WTC11 (cell line): ENCODE measurements at regions not wholly inside any gene's neighbourhood (a gene's known extent, or its start where the extent isn't known, plus 50 kb on each side); places are given as distances from the start of the nearest gene placed in this dataset.

Experiments
- ATAC-seq: fragments of 200-7000 bp; cut with Tn5 transposase; 2 replicates; pipeline ENCODE4 v1.10.0; 2021; ENCODE audit warnings: mild to moderate bottlenecking, moderate library complexity
- CTCF ChIA-PET: fragments of 300-600 bp; sonication (Branson Sonifier 250); formaldehyde crosslinking; loops from one replicate; lab custom pipeline; 2021; ENCODE audit warnings: antibody characterized with exemption; lab: Charles Lee
- POLR2A ChIA-PET: fragments of 350-600 bp; sonication (Branson Sonifier 250); formaldehyde crosslinking; loops from one replicate; lab custom pipeline; 2021; ENCODE audit warnings: antibody characterized with exemption; lab: Charles Lee
- DNase-seq: peaks from one replicate; pipeline ENCODE4 v3.0.0; 2021; ENCODE audit warnings: low spot score
- H3K27ac Mint-ChIP-seq: 2 replicates; pipeline ENCODE4 v1.8.0; 2021; ENCODE audit warnings: mixed read lengths
- H3K27me3 Mint-ChIP-seq: 2 replicates; pipeline ENCODE4 v1.8.0; 2021; ENCODE audit warnings: low read depth, mild to moderate bottlenecking, moderate library complexity, mixed read lengths
- H3K36me3 Mint-ChIP-seq: 2 replicates; pipeline ENCODE4 v1.8.0; 2021; ENCODE audit warnings: mixed read lengths
- H3K4me1 Mint-ChIP-seq: 2 replicates; pipeline ENCODE4 v1.8.0; 2022; ENCODE audit warnings: mixed read lengths
- H3K4me3 Mint-ChIP-seq: 2 replicates; pipeline ENCODE4 v1.8.0; 2021; ENCODE audit warnings: mild to moderate bottlenecking, moderate library complexity, mixed read lengths
- H3K9me3 Mint-ChIP-seq: 2 replicates; pipeline ENCODE4 v1.8.0; 2021; ENCODE audit warnings: mixed read lengths
- ATF1 ChIP-seq: sonication (generic); formaldehyde crosslinking; IDR thresholded peaks from 2 replicates; pipeline ENCODE4 v1.8.1; 2023; ENCODE audit warnings: mild to moderate bottlenecking, moderate library complexity, missing genetic modification reagents
- CBFB ChIP-seq: sonication (generic); formaldehyde crosslinking; IDR thresholded peaks from 2 replicates; pipeline ENCODE4 v1.8.1; 2022; ENCODE audit warnings: mild to moderate bottlenecking, low read depth, missing genetic modification reagents
- JUN ChIP-seq: sonication (generic); formaldehyde crosslinking; IDR thresholded peaks from 2 replicates; pipeline ENCODE4 v1.8.0; 2023; ENCODE audit warnings: mild to moderate bottlenecking, missing genetic modification reagents
- KAT7 ChIP-seq: sonication (generic); formaldehyde crosslinking; IDR thresholded peaks from 2 replicates; pipeline ENCODE4 v1.8.1; 2023; ENCODE audit warnings: missing genetic modification reagents, mild to moderate bottlenecking, borderline replicate concordance
- NFE2L1 ChIP-seq: sonication (generic); formaldehyde crosslinking; IDR thresholded peaks from 2 replicates; pipeline ENCODE4 v1.8.1; 2023; ENCODE audit warnings: missing genetic modification reagents
- NR2C2 ChIP-seq: sonication (generic); formaldehyde crosslinking; IDR thresholded peaks from 2 replicates; pipeline ENCODE4 v1.8.0; 2022; ENCODE audit warnings: mild to moderate bottlenecking, missing genetic modification reagents
- NR3C1 ChIP-seq: sonication (generic); formaldehyde crosslinking; conservative IDR thresholded peaks from 2 replicates; pipeline ENCODE4 v1.8.1; 2023; ENCODE audit warnings: low read depth, mild to moderate bottlenecking, missing genetic modification reagents
- OVOL2 ChIP-seq: fragments of 250-450 bp; sonication (Bioruptor Pico); IDR thresholded peaks from 2 replicates; pipeline ENCODE4 v1.9.0; 2021; ENCODE audit warnings: mild to moderate bottlenecking, borderline replicate concordance
- RELA ChIP-seq: sonication (generic); formaldehyde crosslinking; IDR thresholded peaks from 2 replicates; pipeline ENCODE4 v1.8.1; 2022; ENCODE audit warnings: missing genetic modification reagents, mild to moderate bottlenecking, borderline replicate concordance
- SOX15 ChIP-seq: fragments of 250-450 bp; sonication (Bioruptor Pico); IDR thresholded peaks from 2 replicates; pipeline ENCODE4 v1.9.0; 2021; ENCODE audit warnings: mild to moderate bottlenecking
- TEAD1 ChIP-seq: sonication (generic); formaldehyde crosslinking; IDR thresholded peaks from 2 replicates; pipeline ENCODE4 v1.8.0; 2022; ENCODE audit warnings: mild to moderate bottlenecking, missing genetic modification reagents
- ZNF138 ChIP-seq: sonication (generic); formaldehyde crosslinking; conservative IDR thresholded peaks from 2 replicates; pipeline ENCODE4 v1.8.1; 2022; ENCODE audit warnings: mild to moderate bottlenecking, moderate library complexity, missing genetic modification reagents
- ZNF232 ChIP-seq: sonication (generic); formaldehyde crosslinking; IDR thresholded peaks from 2 replicates; pipeline ENCODE4 v1.8.0; 2022; ENCODE audit warnings: mild to moderate bottlenecking, missing genetic modification reagents
- ZNF416 ChIP-seq: fragments of 250-450 bp; sonication (Bioruptor Pico); IDR thresholded peaks from 2 replicates; pipeline ENCODE4 v1.9.0; 2021; ENCODE audit warnings: mild to moderate bottlenecking, inconsistent platforms
- ZNF423 ChIP-seq: fragments of 250-450 bp; sonication (Bioruptor Pico); IDR thresholded peaks from 2 replicates; pipeline ENCODE4 v2.1.2; 2022; ENCODE audit warnings: mild to moderate bottlenecking, moderate library complexity
- TF ChIP-seq, protein P1 (sequence below): sonication (generic); formaldehyde crosslinking; conservative IDR thresholded peaks from 2 replicates; pipeline ENCODE4 v1.8.1; 2022; ENCODE audit warnings: mild to moderate bottlenecking, missing genetic modification reagents
- TF ChIP-seq, protein P2 (sequence below): sonication (generic); formaldehyde crosslinking; IDR thresholded peaks from 2 replicates; pipeline ENCODE4 v1.8.0; 2023; ENCODE audit warnings: missing genetic modification reagents
- TF ChIP-seq, protein P3 (sequence below): sonication (generic); formaldehyde crosslinking; IDR thresholded peaks from 2 replicates; pipeline ENCODE4 v1.8.1; 2023; ENCODE audit warnings: mild to moderate bottlenecking, missing genetic modification reagents, moderate library complexity
- TF ChIP-seq, protein P4 (sequence below): fragments of 250-450 bp; sonication (Bioruptor Pico); IDR thresholded peaks from 2 replicates; pipeline ENCODE4 v2.1.2; 2022; ENCODE audit warnings: mild to moderate bottlenecking, moderate library complexity
- TF ChIP-seq, protein P5 (sequence below): sonication (generic); formaldehyde crosslinking; IDR thresholded peaks from 2 replicates; pipeline ENCODE4 v1.8.1; 2023; ENCODE audit warnings: mild to moderate bottlenecking, missing genetic modification reagents, moderate library complexity
- TF ChIP-seq, protein P6 (sequence below): sonication (generic); formaldehyde crosslinking; IDR thresholded peaks from 2 replicates; pipeline ENCODE4 v1.8.1; 2022; ENCODE audit warnings: missing genetic modification reagents, borderline replicate concordance
- TF ChIP-seq, protein P7 (sequence below): fragments of 250-450 bp; sonication (Bioruptor Pico); IDR thresholded peaks from 2 replicates; pipeline ENCODE4 v1.9.0; 2021; ENCODE audit warnings: mild to moderate bottlenecking

DNA sequence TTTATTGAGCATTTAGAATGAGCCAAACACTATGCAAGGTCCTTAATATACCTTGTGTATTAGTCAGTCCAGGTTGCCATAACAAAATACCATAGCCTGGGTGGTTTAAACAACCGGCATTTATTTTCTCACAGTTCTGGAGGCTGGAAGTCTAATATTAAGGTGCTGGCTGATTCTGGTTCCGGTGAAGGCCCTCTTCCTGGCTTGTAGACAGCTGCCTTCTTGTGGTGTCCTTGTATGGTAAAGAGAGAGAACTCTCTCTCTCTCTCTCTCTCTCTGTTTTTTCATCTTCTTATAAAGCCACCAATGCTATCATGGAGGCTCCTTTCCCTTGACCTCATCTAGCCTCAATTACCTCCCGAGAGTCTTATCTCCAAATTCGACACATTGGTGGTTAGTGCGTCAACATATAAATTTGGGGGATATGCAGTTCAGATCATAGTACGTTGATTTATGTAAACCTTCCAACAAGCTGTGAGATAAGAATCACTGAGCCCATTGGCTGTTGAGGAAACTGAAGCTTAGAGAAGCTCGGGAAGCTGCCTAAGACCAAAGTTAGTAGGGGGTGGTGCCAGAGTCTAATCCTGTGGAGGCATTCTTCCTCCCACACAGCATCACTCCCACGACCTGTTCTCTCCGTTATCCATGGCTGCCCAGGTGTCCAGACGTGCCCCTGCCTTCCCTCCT lies 298.0 kb upstream of the PROK2 start:
- ChIA-PET CTCF (interaction anchor here (1.1 to 1.6 kb wide), 2 partner anchors 10 to 18 kb away, joined by 3 to 4 read pairs; no protein-coding TSS in a partner anchor), POLR2A (no interaction called here)
- no peak overlapping the region for H3K4me3 Mint-ChIP-seq
- H3K27ac Mint-ChIP-seq, result no peak overlapping the region
- H3K9me3 Mint-ChIP-seq, result peaks cover 9% of the 10 kb centered on the region
- ATAC-seq (no peak), DNase-seq (no peak)
- peaks cover under 1% of the 10 kb centered on the region; the same call in 1 of the 2 replicates for H3K36me3 Mint-ChIP-seq
- no peaks in the 10 kb centered on the region; the same call in 1 of the 2 replicates for H3K27me3 Mint-ChIP-seq
- TF ChIP-seq NR3C1 (CRISPR knock-in tag), result no peak
- TF ChIP-seq, protein P1, sequence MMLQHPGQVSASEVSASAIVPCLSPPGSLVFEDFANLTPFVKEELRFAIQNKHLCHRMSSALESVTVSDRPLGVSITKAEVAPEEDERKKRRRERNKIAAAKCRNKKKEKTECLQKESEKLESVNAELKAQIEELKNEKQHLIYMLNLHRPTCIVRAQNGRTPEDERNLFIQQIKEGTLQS (CRISPR knock-in tag), result no peak
- TF ChIP-seq ATF1, result no peak
- TF ChIP-seq NFE2L1 (CRISPR knock-in tag), result no peak
- TF ChIP-seq RELA (CRISPR knock-in tag), result no peak
- TF ChIP-seq, protein P2, sequence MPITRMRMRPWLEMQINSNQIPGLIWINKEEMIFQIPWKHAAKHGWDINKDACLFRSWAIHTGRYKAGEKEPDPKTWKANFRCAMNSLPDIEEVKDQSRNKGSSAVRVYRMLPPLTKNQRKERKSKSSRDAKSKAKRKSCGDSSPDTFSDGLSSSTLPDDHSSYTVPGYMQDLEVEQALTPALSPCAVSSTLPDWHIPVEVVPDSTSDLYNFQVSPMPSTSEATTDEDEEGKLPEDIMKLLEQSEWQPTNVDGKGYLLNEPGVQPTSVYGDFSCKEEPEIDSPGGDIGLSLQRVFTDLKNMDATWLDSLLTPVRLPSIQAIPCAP (CRISPR knock-in tag), result no peak
- TF ChIP-seq ZNF423, result no peak
- peaks cover 43% of the 10 kb centered on the region for H3K4me1 Mint-ChIP-seq

DNA sequence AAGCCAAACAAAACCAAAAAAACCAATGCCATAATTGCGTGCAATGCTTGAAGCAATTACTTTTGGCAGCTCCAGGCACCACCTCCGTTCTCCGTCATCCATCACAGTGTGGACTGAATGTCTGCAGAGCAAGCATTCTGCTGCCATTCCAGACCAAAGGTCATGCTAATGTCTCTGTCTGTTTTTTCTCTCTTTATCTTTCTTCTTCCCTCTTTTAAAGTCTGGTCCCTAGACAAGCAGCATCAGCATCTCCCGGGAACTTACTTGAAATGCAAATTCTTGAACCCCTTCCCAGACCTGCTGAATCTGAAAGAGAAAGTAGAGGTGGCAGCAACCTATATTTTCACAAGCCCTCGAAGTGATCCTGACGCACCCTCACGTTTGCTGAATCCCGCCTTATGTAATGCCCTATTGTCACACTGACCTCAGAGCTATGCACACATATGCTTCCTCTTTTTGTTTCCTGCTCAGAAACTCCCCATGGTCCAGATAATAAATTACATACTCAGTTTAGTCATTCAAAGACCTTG lies 297.3 kb upstream of the PROK2 start:
- Mint-ChIP-seq H3K36me3 (peaks cover 7% of the 10 kb centered on the region), H3K4me3 (no peak overlapping the region), H3K9me3 (peaks cover 16% of the 10 kb centered on the region), H3K27ac (no peak overlapping the region), H3K27me3 (no peaks in the 10 kb centered on the region; the same call in 1 of the 2 replicates), H3K4me1 (peaks cover 45% of the 10 kb centered on the region)
- ChIA-PET POLR2A (no interaction called here), CTCF (interaction anchor here (1.6 kb wide), 1 partner anchor 18 kb away, joined by 4 read pairs; no protein-coding TSS in a partner anchor)
- TF ChIP-seq SOX15 (CRISPR knock-in tag) (no peak), NR2C2 (CRISPR knock-in tag) (no peak), OVOL2 (CRISPR knock-in tag) (no peak), KAT7 (CRISPR knock-in tag) (no peak), ZNF416 (CRISPR knock-in tag) (no peak)
- TF ChIP-seq, protein P3, sequence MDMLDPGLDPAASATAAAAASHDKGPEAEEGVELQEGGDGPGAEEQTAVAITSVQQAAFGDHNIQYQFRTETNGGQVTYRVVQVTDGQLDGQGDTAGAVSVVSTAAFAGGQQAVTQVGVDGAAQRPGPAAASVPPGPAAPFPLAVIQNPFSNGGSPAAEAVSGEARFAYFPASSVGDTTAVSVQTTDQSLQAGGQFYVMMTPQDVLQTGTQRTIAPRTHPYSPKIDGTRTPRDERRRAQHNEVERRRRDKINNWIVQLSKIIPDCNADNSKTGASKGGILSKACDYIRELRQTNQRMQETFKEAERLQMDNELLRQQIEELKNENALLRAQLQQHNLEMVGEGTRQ (CRISPR knock-in tag), result no peak
- TF ChIP-seq, protein P4, sequence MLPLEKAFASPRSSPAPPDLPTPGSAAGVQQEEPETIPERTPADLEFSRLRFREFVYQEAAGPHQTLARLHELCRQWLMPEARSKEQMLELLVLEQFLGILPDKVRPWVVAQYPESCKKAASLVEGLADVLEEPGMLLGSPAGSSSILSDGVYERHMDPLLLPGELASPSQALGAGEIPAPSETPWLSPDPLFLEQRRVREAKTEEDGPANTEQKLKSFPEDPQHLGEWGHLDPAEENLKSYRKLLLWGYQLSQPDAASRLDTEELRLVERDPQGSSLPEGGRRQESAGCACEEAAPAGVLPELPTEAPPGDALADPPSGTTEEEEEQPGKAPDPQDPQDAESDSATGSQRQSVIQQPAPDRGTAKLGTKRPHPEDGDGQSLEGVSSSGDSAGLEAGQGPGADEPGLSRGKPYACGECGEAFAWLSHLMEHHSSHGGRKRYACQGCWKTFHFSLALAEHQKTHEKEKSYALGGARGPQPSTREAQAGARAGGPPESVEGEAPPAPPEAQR (CRISPR knock-in tag), result no peak
- no peak for DNase-seq
- no peak for ATAC-seq

DNA sequence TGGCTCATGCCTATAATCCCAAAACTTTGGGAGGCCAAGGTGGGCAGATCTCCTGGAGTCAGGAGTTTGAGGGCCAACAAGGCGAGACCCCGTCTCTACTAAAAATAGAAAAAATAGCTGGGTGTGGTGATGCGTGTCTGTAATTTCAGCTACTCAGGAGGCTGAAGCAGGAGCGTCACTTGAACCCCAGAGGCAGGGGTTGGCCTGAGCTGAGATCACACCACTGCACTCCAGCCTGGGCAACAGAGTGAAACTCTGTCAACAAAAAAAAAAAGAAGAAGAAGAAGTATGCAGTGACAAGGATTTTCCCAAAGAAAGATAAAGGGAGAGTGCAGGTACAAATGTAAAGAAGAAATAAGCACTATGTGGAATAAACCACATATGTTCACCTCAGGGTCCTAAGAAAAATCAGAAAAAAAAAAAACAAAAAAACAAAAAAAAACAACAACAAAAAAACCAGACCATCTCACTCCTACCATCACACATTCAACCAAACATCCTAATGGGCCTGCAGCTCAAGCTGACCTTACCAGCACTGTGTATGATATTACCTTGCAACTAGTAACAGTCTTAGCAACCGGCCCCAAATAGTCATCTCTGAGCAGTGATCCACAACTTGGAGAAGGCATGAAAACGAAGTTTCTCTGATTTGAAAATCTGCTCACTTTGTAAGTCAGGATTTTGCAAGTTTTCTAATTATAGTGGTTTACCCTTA lies 296.7 kb upstream of the PROK2 start:
- Mint-ChIP-seq H3K9me3 (peaks cover 22% of the 10 kb centered on the region), H3K4me3 (no peak overlapping the region), H3K27me3 (no peaks in the 10 kb centered on the region; the same call in 1 of the 2 replicates), H3K4me1 (peaks cover 45% of the 10 kb centered on the region), H3K36me3 (peaks cover 12% of the 10 kb centered on the region), H3K27ac (no peak overlapping the region)
- DNase-seq (no peak), ATAC-seq (no peak)
- CTCF ChIA-PET, result no interaction called here
- POLR2A ChIA-PET, result no interaction called here
- TF ChIP-seq, protein P5, sequence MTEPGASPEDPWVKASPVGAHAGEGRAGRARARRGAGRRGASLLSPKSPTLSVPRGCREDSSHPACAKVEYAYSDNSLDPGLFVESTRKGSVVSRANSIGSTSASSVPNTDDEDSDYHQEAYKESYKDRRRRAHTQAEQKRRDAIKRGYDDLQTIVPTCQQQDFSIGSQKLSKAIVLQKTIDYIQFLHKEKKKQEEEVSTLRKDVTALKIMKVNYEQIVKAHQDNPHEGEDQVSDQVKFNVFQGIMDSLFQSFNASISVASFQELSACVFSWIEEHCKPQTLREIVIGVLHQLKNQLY (CRISPR knock-in tag), result no peak
- TF ChIP-seq SOX15 (CRISPR knock-in tag) (no peak), CBFB (CRISPR knock-in tag) (no peak), ZNF138 (CRISPR knock-in tag) (no peak), JUN (CRISPR knock-in tag) (no peak), NR2C2 (CRISPR knock-in tag) (no peak), ZNF232 (no peak), TEAD1 (CRISPR knock-in tag) (no peak)
- TF ChIP-seq, protein P6, sequence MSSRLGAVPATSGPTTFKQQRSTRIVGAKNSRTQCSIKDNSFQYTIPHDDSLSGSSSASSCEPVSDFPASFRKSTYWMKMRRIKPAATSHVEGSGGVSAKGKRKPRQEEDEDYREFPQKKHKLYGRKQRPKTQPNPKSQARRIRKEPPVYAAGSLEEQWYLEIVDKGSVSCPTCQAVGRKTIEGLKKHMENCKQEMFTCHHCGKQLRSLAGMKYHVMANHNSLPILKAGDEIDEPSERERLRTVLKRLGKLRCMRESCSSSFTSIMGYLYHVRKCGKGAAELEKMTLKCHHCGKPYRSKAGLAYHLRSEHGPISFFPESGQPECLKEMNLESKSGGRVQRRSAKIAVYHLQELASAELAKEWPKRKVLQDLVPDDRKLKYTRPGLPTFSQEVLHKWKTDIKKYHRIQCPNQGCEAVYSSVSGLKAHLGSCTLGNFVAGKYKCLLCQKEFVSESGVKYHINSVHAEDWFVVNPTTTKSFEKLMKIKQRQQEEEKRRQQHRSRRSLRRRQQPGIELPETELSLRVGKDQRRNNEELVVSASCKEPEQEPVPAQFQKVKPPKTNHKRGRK (CRISPR knock-in tag), result no peak
- TF ChIP-seq, protein P7, sequence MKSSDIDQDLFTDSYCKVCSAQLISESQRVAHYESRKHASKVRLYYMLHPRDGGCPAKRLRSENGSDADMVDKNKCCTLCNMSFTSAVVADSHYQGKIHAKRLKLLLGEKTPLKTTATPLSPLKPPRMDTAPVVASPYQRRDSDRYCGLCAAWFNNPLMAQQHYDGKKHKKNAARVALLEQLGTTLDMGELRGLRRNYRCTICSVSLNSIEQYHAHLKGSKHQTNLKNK, result no peak
